NCI-H1417 treated with DMSO at 0.1 percent for 48 hours (cell line): ENCODE measurements at regions not wholly inside any gene's neighbourhood (a gene's known extent, or its start where the extent isn't known, plus 50 kb on each side); places are given as distances from the start of the nearest gene placed in this dataset.
A peak's percentile ranks its signal among the peaks of the same experiment; 100 is the strongest.

Source experiments
- DNase-seq: peaks from one replicate; lab custom pipeline; 2025; lab: John Stamatoyannopoulos, UW

DNA sequence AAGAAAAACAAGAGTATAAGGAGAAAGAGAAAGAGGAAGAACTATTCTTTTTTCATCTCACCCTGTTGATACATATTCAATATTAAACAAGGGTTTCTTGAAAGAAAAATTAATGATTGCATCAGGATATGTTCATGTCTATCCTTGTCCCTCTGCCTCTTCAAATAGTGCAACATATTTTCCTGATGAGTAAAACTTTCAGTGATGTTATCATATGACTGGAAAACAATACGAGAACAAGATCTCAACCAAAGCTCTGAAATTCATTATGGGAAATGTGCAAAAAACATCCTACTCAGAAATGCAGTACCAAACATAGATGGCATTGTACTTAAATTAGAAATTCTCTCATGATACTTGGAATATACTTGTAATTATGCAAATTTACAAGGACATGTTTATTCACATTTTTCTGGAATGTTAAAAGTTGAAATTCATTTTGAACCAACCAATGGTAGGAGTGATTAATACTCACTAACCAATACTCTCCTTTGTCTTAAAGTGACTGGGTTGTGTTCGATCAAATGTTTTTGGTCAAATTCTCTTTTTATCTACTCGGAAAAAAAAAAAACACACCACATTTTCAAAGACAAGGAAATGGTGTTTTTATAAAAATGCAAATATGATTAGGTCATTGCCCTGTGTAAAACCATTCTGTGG is 148.9 kb upstream of the GULP1 start:
- no peak for DNase-seq

- DNase-seq: no peak
Observed at GRCh38 chr2:188145885-188146284, 145.8 kb upstream of the GULP1 start.

- DNase-seq: peak; percentile 5
Observed at GRCh38 chr2:188146888-188147287, 144.8 kb upstream of the GULP1 start.

GRCh38 chr2:188151670-188152069 is 140.0 kb upstream of the GULP1 start:
- DNase-seq: no peak

- no peak for DNase-seq
Observed at GRCh38 chr2:188158337-188159100, 133.2 kb upstream of the GULP1 start.

- DNase-seq: no peak
Observed at GRCh38 chr2:188159484-188159883, 132.2 kb upstream of the GULP1 start.

DNA sequence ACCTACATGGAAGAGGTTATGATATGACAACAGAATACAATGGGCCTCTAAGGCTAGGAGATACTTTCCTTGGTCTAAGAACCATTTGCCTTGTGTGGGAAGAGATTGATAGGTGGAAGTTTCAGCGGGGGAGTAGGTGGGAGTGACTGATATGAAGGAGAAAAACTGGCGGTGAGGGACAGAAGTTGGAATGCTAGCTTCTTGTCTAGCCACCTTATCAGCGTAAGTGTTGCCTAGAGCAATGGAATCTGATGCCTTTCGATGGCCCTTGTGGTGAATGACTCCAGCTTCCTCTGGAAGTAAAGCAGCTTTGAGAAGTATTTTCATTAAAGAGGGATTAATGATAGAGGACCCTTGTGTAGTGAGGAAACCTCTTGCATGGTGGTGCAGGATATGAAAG is 121.3 kb upstream of the GULP1 start:
- no peak for DNase-seq

- no peak for DNase-seq
Observed at GRCh38 chr2:188176620-188177019, 115.1 kb upstream of the GULP1 start.

- no peak for DNase-seq
Observed at GRCh38 chr2:188181067-188181838, 110.4 kb upstream of the GULP1 start.

GRCh38 chr2:188181884-188182283 is 109.8 kb upstream of the GULP1 start:
- DNase-seq: no peak

DNA sequence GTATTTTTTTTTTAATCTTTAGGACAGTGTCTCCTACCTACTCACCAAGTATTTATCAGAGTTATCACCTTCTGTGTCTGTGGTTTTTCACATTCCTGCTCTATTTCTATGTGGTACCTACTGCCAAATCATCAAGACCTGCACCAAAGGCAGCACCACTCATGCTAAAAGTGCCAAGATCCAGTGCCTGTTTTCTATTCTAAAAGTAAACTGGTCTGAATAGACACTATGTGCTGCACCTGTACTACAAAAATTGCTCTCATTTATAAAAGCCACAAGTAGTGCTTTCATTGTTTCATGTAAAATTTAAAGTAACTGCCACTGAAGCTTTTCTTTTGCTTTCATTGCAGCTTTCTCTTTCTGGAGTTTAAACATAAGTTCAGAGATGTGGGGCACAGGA is 103.9 kb upstream of the GULP1 start:
- DNase-seq: no peak

DNA sequence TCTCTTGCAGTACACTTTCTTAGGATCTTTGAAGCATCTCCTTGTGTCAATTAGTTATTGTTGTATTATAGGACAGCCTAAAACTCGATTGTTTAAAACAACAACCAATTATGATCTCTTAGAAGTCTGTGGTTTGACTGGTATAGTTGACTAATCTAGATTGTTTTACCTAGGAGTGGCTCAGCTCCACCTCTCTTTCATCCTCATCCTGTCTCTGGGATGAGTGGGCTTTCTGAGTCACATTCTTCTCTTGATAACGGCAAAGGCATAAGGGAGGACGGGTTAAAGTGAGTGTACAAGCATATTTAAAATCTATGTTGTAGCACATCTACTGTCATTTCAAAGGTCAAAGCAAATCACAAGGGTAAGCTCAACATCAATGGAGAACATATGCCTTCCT is 102.3 kb upstream of the GULP1 start:
- no peak for DNase-seq

GRCh38 chr2:188193230-188193629 is 98.4 kb upstream of the GULP1 start:
- DNase-seq: no peak

GRCh38 chr2:188196343-188197008 is 95.2 kb upstream of the GULP1 start:
- DNase-seq: no peak

- DNase-seq: no peak
Observed at GRCh38 chr2:188199716-188200128, 92.0 kb upstream of the GULP1 start.

DNA sequence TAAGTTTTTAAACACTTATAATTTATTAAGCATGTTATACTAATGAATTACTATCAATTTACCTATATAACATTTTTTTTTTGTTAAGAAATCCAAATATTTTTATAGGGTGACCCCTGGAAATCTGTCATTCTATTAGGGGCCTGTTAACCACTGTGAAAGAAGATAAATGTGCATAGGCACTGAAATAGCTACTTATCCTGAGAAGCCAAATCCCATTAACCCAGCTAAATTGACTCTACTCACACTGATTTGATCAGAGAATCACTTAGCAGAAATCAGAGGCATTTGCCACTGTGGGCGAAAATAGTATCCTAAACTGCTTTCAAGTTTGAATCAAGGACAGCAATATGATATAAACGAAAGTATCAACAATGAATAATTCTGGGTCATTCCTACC is 90.0 kb upstream of the GULP1 start:
- no peak for DNase-seq

GRCh38 chr2:188202777-188203176 is 88.9 kb upstream of the GULP1 start:
- no peak for DNase-seq

DNA sequence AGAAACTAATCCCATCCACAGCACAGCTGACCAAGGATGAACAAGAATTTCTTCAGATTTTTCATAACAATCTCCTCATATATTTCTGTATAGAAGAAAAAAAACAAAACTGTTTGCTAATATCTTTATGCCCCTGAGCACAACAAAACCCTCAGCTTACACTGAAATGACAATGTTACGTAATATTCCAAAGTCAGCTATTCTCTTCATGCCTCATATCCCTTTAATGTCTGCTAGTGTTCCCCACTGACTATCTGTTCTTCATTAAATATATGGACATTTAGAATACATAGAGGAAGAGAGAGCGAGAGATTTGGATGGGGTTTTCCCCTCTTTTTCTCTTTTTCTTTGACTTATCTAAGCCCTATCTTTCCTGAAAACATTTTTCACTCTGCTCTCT is 87.9 kb upstream of the GULP1 start:
- DNase-seq: no peak

DNA sequence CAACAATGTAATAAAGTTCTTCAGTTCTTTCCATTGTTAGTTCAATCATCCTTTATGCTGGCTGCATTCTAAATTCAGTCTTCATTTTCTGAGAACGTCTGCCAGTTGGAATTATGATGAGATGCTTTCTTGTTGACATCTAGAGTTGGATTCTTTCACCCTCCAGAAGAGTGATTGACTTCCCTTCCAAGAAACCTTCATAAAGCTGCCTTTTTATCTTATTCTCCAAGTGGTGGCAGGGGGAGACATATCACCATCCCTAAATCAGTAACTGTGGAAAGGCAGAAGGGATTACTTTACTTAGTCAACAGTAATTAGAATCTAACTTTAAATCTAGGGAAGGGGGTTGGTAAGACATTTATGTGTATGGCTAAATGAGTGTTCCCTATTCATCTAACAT is 86.8 kb upstream of the GULP1 start:
- DNase-seq: no peak

- no peak for DNase-seq
Observed at GRCh38 chr2:188207554-188207953, 84.1 kb upstream of the GULP1 start.

GRCh38 chr2:188209218-188209617 is 82.5 kb upstream of the GULP1 start:
- DNase-seq: no peak

GRCh38 chr2:188217264-188217663 is 74.4 kb upstream of the GULP1 start:
- no peak for DNase-seq
